ENCODE measurements at regions not wholly inside any gene's neighbourhood (a gene's known extent, or its start where the extent isn't known, plus 50 kb on each side); places are given as distances from the start of the nearest gene placed in this dataset.

GRCh38 chr3:76021376-76021775 is 236.0 kb upstream of the ZNF717 start:
- Histone ChIP-seq H3K4me3 (no peak overlapping the region), H3K4me1 (no peaks in the 10 kb centered on the region), H3K9me3 (no peaks in the 10 kb centered on the region), H3K27ac (no peak overlapping the region), H3K36me3 (no peaks in the 10 kb centered on the region), H3K27me3 (no peaks in the 10 kb centered on the region)
- no peak for TF ChIP-seq CTCF (IDR thresholded peaks at IDR 0.05)
- DNase-seq (ENCODE audit: low spot score): no peak

- Histone ChIP-seq H3K27ac (no peak overlapping the region), H3K36me3 (no peaks in the 10 kb centered on the region), H3K27me3 (no peaks in the 10 kb centered on the region), H3K4me3 (no peak overlapping the region), H3K9me3 (no peaks in the 10 kb centered on the region), H3K4me1 (no peaks in the 10 kb centered on the region)
- no peak for DNase-seq (ENCODE audit: low spot score)
- TF ChIP-seq CTCF (IDR thresholded peaks at IDR 0.05): peak in 1 of 2 donors; percentile 52
Measured at GRCh38 chr3:76024640-76025039, 239.3 kb upstream of the ZNF717 start.

GRCh38 chr3:76025561-76025960 is 240.2 kb upstream of the ZNF717 start:
- Histone ChIP-seq H3K36me3 (no peaks in the 10 kb centered on the region), H3K27me3 (no peaks in the 10 kb centered on the region), H3K4me1 (no peaks in the 10 kb centered on the region), H3K9me3 (no peaks in the 10 kb centered on the region), H3K27ac (no peak overlapping the region), H3K4me3 (no peak overlapping the region)
- no peak for DNase-seq (ENCODE audit: low spot score)
- TF ChIP-seq CTCF (IDR thresholded peaks at IDR 0.05): no peak

- Histone ChIP-seq H3K27ac (no peak overlapping the region), H3K27me3 (no peaks in the 10 kb centered on the region), H3K36me3 (no peaks in the 10 kb centered on the region), H3K4me1 (no peaks in the 10 kb centered on the region), H3K4me3 (no peak overlapping the region), H3K9me3 (no peaks in the 10 kb centered on the region)
- TF ChIP-seq CTCF (IDR thresholded peaks at IDR 0.05): no peak
- DNase-seq (ENCODE audit: low spot score): no peak
Measured at GRCh38 chr3:76026379-76026778, 241.0 kb upstream of the ZNF717 start.

- DNase-seq (ENCODE audit: low spot score): no peak
- Histone ChIP-seq H3K9me3 (no peaks in the 10 kb centered on the region), H3K4me1 (no peaks in the 10 kb centered on the region), H3K36me3 (no peaks in the 10 kb centered on the region), H3K27ac (no peak overlapping the region), H3K27me3 (no peaks in the 10 kb centered on the region), H3K4me3 (no peak overlapping the region)
- TF ChIP-seq CTCF (IDR thresholded peaks at IDR 0.05): no peak
Measured at GRCh38 chr3:76028774-76029173, 243.4 kb upstream of the ZNF717 start.

GRCh38 chr3:76034649-76035048 is 249.3 kb upstream of the ZNF717 start:
- Histone ChIP-seq H3K36me3 (no peaks in the 10 kb centered on the region), H3K27ac (no peak overlapping the region), H3K4me3 (no peak overlapping the region), H3K9me3 (no peaks in the 10 kb centered on the region), H3K4me1 (no peaks in the 10 kb centered on the region), H3K27me3 (no peaks in the 10 kb centered on the region)
- no peak for TF ChIP-seq CTCF (IDR thresholded peaks at IDR 0.05)
- no peak for DNase-seq (ENCODE audit: low spot score)
